Karpas-422 (cell line): ENCODE measurements at regions not wholly inside any gene's neighbourhood (a gene's known extent, or its start where the extent isn't known, plus 50 kb on each side); places are given as distances from the start of the nearest gene placed in this dataset.

Experiments
- DNase-seq: peaks from one replicate; pipeline ENCODE4 v3.0.0-alpha.2; 2015
- H2AFZ ChIP-seq: fragments of 200-600 bp; sonication (generic); 2 replicates; pipeline ENCODE4 v1.6.1; 2014; ENCODE audit warnings: antibody characterized with exemption, low read length, mixed read lengths
- H3K27ac ChIP-seq: fragments of 200-600 bp; sonication (generic); 2 replicates; pipeline ENCODE4 v1.5.1; 2014; ENCODE audit warnings: mild to moderate bottlenecking, low read length, moderate library complexity
- H3K27me3 ChIP-seq: fragments of 200-600 bp; sonication (generic); 2 replicates; pipeline ENCODE4 v1.6.1; 2014; ENCODE audit warnings: low read length, mixed read lengths
- H3K36me3 ChIP-seq: fragments of 200-600 bp; sonication (generic); 2 replicates; pipeline ENCODE4 v1.6.1; 2014; ENCODE audit warnings: low read length, mixed read lengths; ENCODE audit not compliant: insufficient read depth
- H3K4me1 ChIP-seq: fragments of 200-600 bp; sonication (generic); 2 replicates; pipeline ENCODE4 v1.6.1; 2014; ENCODE audit warnings: mild to moderate bottlenecking, low read length, mixed read lengths
- H3K4me2 ChIP-seq: fragments of 200-600 bp; sonication (generic); 2 replicates; pipeline ENCODE4 v1.6.1; 2014; ENCODE audit warnings: low read length, low read depth, mild to moderate bottlenecking; ENCODE audit not compliant: poor library complexity, severe bottlenecking
- H3K4me3 ChIP-seq: fragments of 200-600 bp; sonication (generic); 2 replicates; pipeline ENCODE4 v1.5.1; 2014; ENCODE audit warnings: mild to moderate bottlenecking, antibody characterized with exemption, low read length, mixed read lengths
- H3K79me2 ChIP-seq: fragments of 200-600 bp; sonication (generic); 2 replicates; pipeline ENCODE4 v1.6.1; 2014; ENCODE audit warnings: mild to moderate bottlenecking, low read length, mixed read lengths
- H3K9ac ChIP-seq: fragments of 200-600 bp; sonication (generic); 2 replicates; pipeline ENCODE4 v1.6.0; 2014; ENCODE audit warnings: low read length
- H3K9me2 ChIP-seq: fragments of 200-600 bp; sonication (generic), shearing (Covaris generic); replicated peaks from 2 replicates; pipeline ENCODE4 v1.6.0; 2014; ENCODE audit warnings: mild to moderate bottlenecking, low read length, moderate library complexity; ENCODE audit not compliant: insufficient read depth
- H3K9me3 ChIP-seq: fragments of 300-700, 200-600 bp; sonication (generic); 2 replicates; pipeline ENCODE4 v1.6.1; 2014; ENCODE audit warnings: low read length, mixed read lengths
- H4K20me1 ChIP-seq: fragments of 200-600 bp; sonication (generic); 2 replicates; pipeline ENCODE4 v1.6.1; 2014; ENCODE audit warnings: mild to moderate bottlenecking, antibody characterized with exemption, low read length, low read depth; ENCODE audit not compliant: insufficient read depth

DNA sequence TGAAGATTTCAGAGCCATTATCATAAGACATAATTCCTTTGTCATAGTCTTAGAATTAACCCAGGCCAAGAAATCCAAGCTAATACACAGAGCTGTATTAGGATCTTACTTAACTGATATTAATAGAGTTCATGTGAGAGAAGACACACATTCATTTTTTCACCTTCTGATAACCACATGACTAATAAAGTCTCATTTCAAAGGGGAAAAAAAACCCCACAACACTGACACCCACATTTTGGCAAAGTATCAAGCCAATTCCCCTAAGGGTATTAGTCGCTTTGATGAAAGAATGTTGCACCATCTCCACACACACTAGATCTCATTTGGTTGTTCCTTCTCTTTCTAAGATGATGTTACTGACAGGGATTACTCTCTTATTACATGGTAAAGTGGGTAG is 344.4 kb upstream of the ESRRG start:
- Histone ChIP-seq H2AFZ (no peak overlapping the region), H3K9ac (no peak overlapping the region), H3K4me2 (no peak overlapping the region), H3K9me3 (no peaks in the 10 kb centered on the region), H3K79me2 (no peaks in the 10 kb centered on the region), H4K20me1 (no peaks in the 10 kb centered on the region), H3K36me3 (no peaks in the 10 kb centered on the region), H3K4me1 (no peaks in the 10 kb centered on the region), H3K27me3 (no peaks in the 10 kb centered on the region), H3K9me2 (no peaks in the 10 kb centered on the region), H3K4me3 (no peak overlapping the region), H3K27ac (no peak overlapping the region)
- no peak for DNase-seq

DNA sequence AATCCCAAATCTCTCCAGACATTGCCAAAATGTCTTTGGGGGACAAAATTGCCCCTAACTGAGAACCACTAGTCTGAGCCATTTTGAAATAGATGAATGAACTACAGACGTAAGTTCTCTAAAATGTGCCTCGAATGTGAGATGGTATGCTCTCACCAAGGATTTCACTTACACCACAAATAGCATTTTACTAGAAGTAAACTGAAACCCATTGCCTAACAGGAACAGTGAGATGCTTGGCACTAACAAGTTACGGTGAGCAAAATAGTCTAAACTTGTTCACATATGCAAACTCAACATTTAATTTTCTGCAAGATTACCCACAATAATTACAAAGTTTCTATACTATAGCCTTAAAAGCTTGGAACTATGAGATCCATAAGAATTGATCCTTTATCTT is 343.6 kb upstream of the ESRRG start:
- Histone ChIP-seq H3K4me1 (no peaks in the 10 kb centered on the region), H3K27me3 (no peaks in the 10 kb centered on the region), H3K36me3 (no peaks in the 10 kb centered on the region)

DNA sequence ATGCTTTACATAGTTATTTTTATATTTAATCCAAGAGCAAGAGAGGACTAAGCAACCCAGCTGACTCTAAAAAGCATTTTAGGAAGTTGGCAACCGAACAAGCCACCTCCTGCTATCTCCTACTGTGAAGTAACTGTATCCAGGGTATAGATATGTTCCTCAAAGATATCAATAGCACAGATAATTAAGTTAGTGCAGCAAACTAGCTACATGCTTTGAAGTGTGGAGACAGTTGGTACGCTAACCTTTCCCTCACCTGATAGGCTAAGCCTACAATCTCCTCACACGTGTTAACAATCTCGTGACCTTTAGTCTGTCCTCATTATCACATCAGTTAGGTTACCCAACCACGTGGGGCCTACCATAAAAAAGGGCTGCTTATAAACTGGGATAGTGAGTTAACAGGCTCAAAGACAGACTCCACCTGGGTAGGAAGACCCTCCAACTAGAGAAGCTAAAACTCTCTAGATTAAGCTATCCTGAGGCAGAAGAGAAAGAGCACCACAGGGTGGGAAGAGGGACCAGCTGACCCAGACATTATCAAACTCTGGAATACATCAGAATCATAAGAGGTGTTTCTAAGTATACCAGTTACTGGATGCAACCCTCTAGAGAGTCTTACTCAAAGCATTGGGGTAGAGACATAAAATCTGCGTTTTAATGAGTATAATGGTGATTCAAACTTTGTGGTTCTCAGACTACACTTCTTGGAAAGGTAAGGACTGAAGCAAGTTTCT is 340.1 kb upstream of the ESRRG start:
- Histone ChIP-seq H3K4me2 (no peak overlapping the region), H4K20me1 (no peaks in the 10 kb centered on the region), H3K9me3 (no peaks in the 10 kb centered on the region), H3K9ac (no peak overlapping the region), H3K4me1 (no peaks in the 10 kb centered on the region), H3K27ac (no peak overlapping the region), H3K27me3 (no peaks in the 10 kb centered on the region), H3K36me3 (no peaks in the 10 kb centered on the region), H3K4me3 (no peak overlapping the region), H2AFZ (no peak overlapping the region), H3K79me2 (no peaks in the 10 kb centered on the region), H3K9me2 (no peaks in the 10 kb centered on the region)
- DNase-seq: no peak

More for the DNA sequence above, 343.6 kb upstream of the ESRRG start:
- Histone ChIP-seq H3K9me2 (no peaks in the 10 kb centered on the region), H2AFZ (no peak overlapping the region), H4K20me1 (no peaks in the 10 kb centered on the region), H3K27ac (no peak overlapping the region), H3K4me3 (no peak overlapping the region), H3K9me3 (no peaks in the 10 kb centered on the region), H3K4me2 (no peak overlapping the region), H3K9ac (no peak overlapping the region), H3K79me2 (no peaks in the 10 kb centered on the region)
- no peak for DNase-seq

DNA sequence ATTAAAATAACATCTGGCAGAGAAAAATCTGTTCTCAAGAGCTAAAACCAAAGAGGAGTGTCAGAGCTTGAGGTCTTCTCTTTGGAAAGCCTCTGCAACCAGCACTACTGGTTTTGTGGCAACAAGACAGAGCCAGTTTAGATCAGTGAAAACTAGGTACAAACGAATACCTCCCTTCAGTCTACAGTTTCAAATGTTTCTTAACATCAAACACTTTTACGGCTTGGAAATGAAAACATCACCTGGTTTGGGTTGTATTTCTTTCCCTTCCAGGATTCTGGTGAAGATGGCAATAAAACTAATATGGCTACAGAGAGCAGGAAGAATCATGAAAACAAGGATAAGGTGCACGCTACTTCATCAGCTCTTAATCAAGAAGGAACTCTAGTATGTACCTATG is 339.4 kb upstream of the ESRRG start:
- H3K27me3 ChIP-seq: no peaks in the 10 kb centered on the region
- no peaks in the 10 kb centered on the region for H3K9me3 ChIP-seq
- H3K4me3 ChIP-seq: no peak overlapping the region
- no peaks in the 10 kb centered on the region for H3K79me2 ChIP-seq
- H3K4me2 ChIP-seq: no peak overlapping the region
- H2AFZ ChIP-seq: no peak overlapping the region
- H3K27ac ChIP-seq: no peak overlapping the region
- no peaks in the 10 kb centered on the region for H3K9me2 ChIP-seq
- H3K36me3 ChIP-seq: no peaks in the 10 kb centered on the region
- no peak overlapping the region for H3K9ac ChIP-seq
- DNase-seq: no peak
- no peaks in the 10 kb centered on the region for H3K4me1 ChIP-seq
- H4K20me1 ChIP-seq: no peaks in the 10 kb centered on the region

DNA sequence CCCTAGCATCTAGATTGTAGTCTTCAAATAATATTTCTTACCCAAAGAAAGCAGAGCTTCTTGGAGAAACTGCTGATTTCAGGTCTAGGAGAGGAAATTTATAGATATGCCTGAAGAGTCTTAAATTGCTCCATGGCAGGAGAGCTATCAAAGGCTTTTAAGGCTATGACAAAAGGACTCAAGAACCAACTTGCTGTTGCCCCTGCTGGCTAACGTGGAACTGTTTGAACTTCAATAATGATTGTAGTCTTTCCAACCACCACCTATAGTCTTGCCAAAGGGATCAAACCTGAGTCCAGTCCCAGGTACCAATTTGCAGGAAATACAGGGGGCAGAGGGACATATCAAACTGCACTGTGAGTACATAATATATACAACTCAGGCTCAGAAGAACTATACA is 336.2 kb upstream of the ESRRG start:
- no peak for DNase-seq
- Histone ChIP-seq H3K79me2 (no peaks in the 10 kb centered on the region), H3K9ac (no peak overlapping the region), H2AFZ (no peak overlapping the region), H3K27ac (no peak overlapping the region), H3K4me3 (no peak overlapping the region), H3K27me3 (no peaks in the 10 kb centered on the region), H3K9me2 (no peaks in the 10 kb centered on the region), H3K4me1 (no peaks in the 10 kb centered on the region), H3K36me3 (no peaks in the 10 kb centered on the region), H3K4me2 (no peak overlapping the region), H4K20me1 (no peaks in the 10 kb centered on the region), H3K9me3 (no peaks in the 10 kb centered on the region)

DNA sequence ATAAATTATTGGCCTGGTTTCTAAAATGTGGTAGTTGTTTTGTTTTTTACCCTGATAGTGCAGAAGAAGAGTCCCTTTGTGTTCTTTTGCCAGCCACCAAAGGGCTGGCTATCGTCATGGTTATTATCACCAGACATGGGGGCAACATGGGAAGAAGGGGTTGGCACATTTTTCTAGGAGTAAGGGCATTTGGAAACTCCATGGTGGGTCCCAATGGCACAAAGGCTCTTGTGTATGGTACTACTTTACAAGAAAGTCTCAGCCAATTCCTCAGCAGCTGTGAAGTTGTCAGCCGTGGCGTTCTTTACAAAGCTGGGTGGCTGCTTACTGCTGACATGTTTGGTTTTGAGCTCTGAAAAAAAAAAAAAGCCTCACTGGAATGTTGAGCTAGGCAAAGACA is 330.4 kb upstream of the ESRRG start:
- no peak overlapping the region for H3K27ac ChIP-seq
- no peak overlapping the region for H3K9ac ChIP-seq
- H3K27me3 ChIP-seq: no peaks in the 10 kb centered on the region
- H3K36me3 ChIP-seq: no peaks in the 10 kb centered on the region
- no peaks in the 10 kb centered on the region for H3K4me1 ChIP-seq
- no peak overlapping the region for H3K4me2 ChIP-seq
- no peak overlapping the region for H3K4me3 ChIP-seq
- H2AFZ ChIP-seq: no peak overlapping the region
- H3K79me2 ChIP-seq: no peaks in the 10 kb centered on the region
- H4K20me1 ChIP-seq: no peaks in the 10 kb centered on the region
- DNase-seq: no peak
- no peaks in the 10 kb centered on the region for H3K9me3 ChIP-seq
- H3K9me2 ChIP-seq: no peaks in the 10 kb centered on the region

DNA sequence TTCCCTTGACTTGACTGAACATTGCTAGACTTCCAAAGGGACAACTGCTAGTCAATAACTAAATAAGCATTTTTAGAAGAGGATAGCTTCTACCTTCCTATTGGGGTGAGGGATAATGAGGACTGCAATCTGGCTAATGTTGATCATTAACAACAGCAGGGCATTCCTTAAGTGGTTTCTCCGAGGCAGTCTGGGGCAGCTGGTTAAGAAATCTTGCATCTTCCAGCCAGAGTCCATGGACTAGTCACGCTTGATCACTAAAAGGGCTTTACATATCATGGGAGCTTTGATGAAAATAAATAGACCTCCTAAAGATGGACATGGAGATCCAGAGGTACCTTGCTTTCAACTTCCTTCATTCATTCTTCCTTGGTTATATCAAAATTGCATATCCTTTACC is 329.4 kb upstream of the ESRRG start:
- Histone ChIP-seq H3K4me1 (no peaks in the 10 kb centered on the region), H4K20me1 (no peaks in the 10 kb centered on the region), H3K9ac (no peak overlapping the region), H3K79me2 (no peaks in the 10 kb centered on the region), H3K9me3 (no peaks in the 10 kb centered on the region), H3K36me3 (no peaks in the 10 kb centered on the region), H3K4me2 (no peak overlapping the region), H2AFZ (no peak overlapping the region), H3K4me3 (no peak overlapping the region), H3K27ac (no peak overlapping the region), H3K9me2 (no peaks in the 10 kb centered on the region), H3K27me3 (no peaks in the 10 kb centered on the region)
- DNase-seq: no peak

DNA sequence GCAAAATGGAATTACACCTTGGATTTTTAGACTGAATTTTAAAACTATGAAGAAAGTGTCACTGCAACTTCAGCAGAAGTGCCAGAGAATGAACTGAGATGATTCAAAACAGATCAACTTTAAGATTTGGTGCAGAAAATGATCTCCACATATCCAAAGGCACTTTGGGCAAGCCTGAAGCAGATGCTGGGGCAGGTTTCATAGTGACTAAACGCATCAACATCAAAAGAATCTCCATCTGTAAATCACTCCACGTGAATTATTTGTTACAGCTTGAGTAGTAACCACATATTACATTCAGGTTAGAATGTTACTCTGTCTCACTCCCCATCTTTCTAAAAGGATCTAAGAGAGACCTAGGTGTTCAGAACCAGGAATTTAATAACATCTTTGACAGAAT is 329.0 kb upstream of the ESRRG start:
- H3K9me2 ChIP-seq: no peaks in the 10 kb centered on the region
- no peak overlapping the region for H3K4me2 ChIP-seq
- H3K27me3 ChIP-seq: no peaks in the 10 kb centered on the region
- H4K20me1 ChIP-seq: no peaks in the 10 kb centered on the region
- H3K4me1 ChIP-seq: no peaks in the 10 kb centered on the region
- H3K79me2 ChIP-seq: no peaks in the 10 kb centered on the region
- H3K36me3 ChIP-seq: no peaks in the 10 kb centered on the region
- no peaks in the 10 kb centered on the region for H3K9me3 ChIP-seq
- H3K9ac ChIP-seq: no peak overlapping the region
- H3K4me3 ChIP-seq: no peak overlapping the region
- DNase-seq: no peak
- H3K27ac ChIP-seq: no peak overlapping the region
- no peak overlapping the region for H2AFZ ChIP-seq

DNA sequence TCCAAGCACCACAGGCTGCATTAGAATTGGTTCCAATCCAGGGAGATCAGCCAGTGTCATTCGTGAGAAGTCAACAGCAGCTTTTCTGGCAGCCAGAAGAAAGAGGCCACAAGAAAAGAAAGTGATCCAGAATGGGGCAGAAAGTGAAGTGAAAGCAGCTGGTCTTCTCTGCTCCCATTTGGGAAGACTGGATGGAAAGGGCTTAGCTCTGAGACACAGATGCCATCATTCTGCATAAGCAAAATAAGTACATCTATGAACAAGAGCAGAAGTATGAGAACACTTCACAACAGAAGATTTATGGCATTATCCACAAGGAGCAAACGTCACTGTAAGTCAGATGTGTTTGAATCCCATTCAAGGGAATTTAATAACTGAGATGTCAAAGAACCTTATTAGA is 326.5 kb upstream of the ESRRG start:
- Histone ChIP-seq H3K27ac (no peak overlapping the region), H2AFZ (no peak overlapping the region), H3K9me3 (no peaks in the 10 kb centered on the region), H3K9me2 (no peaks in the 10 kb centered on the region), H3K4me3 (no peak overlapping the region), H3K36me3 (no peaks in the 10 kb centered on the region), H3K9ac (no peak overlapping the region), H3K79me2 (no peaks in the 10 kb centered on the region), H3K4me1 (no peaks in the 10 kb centered on the region), H3K27me3 (no peaks in the 10 kb centered on the region), H4K20me1 (no peaks in the 10 kb centered on the region), H3K4me2 (no peak overlapping the region)
- no peak for DNase-seq
